ENCODE measurements at regions not wholly inside any gene's neighbourhood (a gene's known extent, or its start where the extent isn't known, plus 50 kb on each side); places are given as distances from the start of the nearest gene placed in this dataset.
"Not testable (repeated sequence)": the region's sequence is repeated elsewhere in the genome, so short reads cannot be mapped to it uniquely, and the experiment has no call there.

DNA sequence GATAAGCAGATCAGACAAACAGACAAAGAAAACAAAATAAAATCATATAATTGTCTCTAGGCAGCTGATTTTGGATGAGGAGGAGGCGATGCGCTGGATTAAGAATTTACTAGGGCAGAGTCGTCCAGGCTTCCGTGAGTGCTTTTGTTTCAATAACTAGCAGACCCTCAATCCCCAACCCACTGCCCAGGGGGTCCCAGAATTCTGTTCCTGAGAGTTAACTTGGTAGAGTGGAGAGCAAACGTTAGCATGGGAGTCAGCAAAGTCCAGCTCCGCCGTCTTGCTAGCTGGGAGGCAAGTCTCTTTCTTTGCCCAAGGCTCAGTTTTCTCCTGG lies 95.5 kb upstream of the TBX5 start:
- no peak for DNase-seq (ENCODE audit: low spot score)

DNA sequence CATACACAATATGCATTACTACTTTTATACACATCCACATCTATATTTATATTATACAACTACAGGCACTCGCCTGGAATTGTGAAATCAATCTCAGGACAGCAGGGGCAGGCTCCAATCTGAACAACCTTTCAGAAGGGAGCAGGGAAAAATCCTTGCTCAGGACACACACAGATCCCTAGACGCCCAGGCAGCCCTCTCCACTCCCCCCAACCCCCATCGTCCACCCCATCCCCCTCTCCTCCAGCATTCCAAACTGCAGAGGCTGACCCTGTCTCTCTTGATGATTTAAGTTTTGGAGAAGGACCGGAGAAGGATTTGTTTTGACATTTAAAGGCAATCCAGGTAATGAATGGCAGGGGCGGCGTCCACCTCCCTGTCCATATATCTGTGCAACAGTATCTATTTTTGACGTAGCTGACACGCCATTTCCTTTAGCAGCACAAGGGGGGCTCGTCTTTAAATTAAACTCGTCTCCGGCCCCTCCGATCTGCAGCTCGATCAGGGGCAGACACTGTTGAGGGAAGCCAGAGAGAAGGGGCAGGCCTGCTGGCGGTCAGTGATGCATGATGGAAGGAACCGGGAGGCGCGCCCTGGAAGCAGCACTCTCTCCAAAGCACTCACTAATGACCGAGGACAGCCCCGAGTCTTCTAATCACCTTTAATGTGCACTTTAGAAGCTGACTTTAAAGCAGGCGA lies 95.0 kb upstream of the TBX5 start:
- no peak for DNase-seq (ENCODE audit: low spot score)

DNA sequence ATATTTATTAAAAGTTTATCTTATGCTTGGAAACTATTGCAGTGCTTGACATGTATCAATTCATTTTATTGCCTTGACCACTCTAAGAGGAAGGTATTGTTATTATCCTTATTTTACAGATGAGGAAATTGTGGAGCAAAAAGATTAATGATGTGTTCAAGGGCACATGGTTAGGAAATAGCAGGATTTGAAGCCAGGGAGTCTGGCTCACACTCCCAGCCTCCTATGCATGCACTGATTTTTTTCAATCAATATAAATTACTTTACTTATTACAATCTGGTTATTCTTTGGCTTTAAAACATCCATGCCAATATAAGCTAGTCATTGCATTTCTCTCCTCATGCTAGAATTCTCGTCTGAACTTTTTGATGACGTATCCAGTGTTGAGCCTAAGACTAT lies 94.2 kb upstream of the TBX5 start:
- DNase-seq (ENCODE audit: low spot score): no peak

DNA sequence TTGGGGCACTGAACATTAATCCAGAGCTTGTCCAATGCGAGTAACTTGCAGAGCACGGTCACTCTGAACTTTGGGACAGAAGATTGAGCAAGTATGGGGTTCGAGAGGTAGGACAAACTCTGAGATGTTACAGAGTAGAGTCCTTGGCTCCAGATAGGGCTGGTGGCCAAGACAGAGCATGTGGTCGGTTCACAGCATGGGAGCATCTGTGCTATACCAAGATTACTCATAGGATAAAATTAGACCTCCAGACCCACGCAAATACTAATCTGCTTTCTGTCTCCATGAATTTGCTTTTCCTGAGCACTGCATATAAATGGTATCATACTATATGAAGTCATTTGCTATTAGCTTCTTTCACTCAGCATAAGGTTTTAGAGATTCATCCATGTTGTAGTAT lies 93.4 kb upstream of the TBX5 start:
- no peak for DNase-seq (ENCODE audit: low spot score)

DNA sequence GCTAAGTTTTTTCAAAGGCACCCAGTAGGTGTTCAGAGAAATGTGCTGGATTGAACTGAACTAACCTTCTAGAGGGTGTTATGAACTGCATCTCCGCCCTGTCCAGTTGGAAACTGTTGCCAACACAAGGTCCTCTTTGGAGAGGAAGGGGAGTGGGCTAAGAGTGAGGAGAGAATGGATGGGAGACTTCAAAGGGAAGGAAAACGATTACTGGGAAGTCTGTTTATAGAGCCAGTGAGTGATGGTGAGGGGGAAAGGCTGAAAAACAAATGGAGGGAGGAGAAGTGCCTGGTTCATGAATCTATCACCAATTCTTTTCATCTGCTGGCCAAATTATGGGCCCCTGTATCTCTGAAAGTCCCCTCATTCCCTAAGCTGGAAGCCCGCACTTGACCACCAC lies 86.0 kb upstream of the TBX5 start:
- DNase-seq (ENCODE audit: low spot score): no peak

DNA sequence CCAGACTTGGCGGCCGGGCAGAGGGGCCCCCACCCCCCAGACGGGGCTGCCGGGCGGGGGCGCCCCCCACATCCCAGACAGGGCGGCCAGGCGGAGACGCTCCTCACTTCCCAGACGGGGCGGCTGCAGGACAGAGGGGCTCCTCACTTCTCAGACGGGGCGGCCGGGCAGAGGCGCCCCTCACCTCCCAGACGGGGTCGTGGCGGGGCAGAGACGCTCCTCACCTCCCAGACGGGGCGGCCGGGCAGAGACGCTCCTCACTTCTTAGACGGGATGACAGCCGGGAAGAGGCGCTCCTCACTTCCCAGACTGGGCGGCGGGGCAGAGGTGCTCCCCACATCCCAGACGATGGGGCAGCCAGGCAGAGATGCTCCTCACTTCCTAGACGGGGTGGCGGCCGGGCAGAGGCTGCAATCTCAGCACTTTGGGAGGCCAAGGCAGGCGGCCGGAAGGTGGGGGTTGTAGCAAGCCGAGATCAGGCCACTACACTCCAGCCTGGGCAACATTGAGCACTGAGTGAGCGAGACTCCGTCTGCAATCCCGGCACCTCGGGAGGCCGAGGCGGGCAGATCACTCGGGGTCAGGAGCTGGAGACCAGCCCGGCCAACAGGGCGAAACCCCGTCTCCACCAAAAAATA lies 79.0 kb upstream of the TBX5 start:
- DNase-seq (ENCODE audit: low spot score): not testable (repeated sequence)

DNA sequence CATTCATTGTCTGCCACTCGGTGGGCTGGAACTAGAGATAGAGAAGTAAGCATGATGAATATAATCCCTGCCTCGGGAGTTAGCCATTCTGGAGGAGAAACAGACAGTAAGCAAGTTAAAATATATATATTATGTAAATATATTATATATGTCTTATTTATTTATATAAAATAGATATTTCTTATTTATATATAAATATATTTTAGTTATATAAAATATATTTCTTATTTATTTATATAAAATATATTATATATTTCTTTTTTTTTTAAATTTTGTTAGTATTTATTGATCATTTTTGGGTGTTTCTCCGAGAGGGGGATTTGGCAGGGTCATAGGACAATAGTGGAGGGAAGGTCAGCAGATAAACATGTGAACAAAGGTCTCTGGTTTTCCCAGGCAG lies 78.1 kb upstream of the TBX5 start:
- no peak for DNase-seq (ENCODE audit: low spot score)

DNA sequence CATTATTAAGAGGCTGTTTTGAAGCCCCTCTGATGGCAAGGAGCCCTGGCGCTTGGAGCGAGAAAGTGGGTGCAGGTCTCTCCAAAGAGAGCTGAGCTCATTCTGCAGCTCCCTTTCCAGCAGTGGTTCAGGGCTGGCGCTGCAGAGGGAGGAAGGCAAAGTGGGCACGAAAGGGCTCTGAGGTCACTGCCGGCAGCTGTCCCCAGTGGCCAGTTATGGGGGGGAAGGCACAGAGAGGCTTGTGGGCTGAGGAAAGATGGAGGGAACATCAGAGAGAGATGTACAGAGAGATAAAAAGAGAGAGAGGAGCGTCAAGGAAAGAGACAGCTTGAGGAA lies 75.2 kb upstream of the TBX5 start:
- no peak for DNase-seq (ENCODE audit: low spot score)

DNA sequence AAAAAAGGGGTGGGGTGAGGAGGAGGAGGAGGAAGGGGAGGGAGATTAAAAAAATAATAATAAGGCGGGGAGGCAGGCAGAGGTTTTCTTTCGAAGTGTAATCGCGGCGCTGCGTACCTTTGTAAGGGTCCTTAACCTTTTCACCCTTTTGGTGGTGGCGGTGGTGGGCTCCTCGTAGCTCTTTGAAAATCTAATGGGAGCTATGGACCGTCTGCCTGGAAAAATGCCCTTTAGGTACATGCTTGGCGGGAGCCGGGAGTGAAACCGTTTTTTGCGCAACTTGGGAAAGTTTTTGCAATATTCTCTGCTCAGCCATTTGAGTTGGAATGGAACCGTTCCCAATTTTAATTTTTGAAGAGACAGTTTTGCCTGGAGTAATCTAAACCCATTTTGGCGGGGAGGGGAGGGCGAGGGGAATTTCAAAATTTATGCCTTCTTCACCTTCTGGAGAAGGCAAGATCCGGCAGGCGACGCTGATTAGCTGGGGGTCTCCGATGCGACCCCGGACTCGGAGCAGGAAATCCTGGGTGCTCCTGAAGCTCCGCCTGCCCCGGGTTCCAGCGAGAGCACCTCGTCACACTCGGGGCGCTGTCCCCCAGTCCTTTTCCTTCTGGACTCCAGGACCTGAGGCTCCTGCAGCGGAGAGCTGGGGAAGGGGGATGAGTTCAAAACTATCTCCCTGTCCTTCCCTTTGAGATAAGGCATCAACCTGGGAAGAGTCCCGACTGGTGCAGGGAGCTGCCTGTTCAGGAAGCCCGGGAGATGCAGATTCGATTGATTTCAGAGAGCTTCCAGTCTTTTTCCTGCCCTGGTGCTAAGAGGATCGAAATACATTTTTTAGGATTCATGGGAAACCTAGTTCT lies 74.6 kb upstream of the TBX5 start:
- no peak for DNase-seq (ENCODE audit: low spot score)

DNA sequence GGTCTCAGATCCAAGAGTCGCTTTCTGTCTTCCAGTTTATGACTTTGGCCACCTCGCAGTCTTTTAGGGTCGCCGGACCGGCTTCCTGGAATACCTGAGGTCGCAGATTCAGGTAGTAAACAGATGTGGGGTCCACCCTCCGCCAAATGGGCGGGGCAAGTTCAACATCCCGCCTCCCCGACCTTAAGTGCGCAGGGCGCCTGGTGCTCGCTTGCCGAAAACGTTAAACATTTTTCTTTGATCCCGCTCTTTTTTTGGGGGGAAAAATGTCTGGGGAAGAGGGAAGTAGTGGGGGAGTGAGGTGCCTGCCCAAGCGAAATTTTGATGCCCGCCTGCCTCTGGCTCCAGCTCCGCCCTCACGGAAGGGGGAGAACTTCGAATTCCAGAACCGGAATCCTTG lies 73.9 kb upstream of the TBX5 start:
- no peak for DNase-seq (ENCODE audit: low spot score)

DNA sequence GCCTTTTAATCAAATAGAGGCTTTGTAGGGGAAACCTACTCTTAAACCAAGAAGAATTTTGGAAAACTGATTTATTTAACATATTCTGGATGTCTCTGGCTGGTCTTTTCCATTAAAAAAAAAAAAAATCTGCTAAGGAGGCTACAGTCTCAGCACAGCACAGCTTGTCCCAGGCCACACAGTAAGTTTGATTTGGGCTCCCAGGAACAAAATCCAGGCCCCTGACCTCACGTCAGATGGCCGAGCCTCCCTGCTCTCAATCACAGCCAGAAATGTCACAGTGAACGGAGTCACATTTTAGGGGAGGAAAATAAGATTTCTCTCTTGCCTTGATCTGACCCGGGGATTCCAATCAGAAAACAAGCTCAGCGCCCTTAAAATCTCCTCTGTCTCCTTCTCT lies 72.9 kb upstream of the TBX5 start:
- DNase-seq (ENCODE audit: low spot score): no peak

DNA sequence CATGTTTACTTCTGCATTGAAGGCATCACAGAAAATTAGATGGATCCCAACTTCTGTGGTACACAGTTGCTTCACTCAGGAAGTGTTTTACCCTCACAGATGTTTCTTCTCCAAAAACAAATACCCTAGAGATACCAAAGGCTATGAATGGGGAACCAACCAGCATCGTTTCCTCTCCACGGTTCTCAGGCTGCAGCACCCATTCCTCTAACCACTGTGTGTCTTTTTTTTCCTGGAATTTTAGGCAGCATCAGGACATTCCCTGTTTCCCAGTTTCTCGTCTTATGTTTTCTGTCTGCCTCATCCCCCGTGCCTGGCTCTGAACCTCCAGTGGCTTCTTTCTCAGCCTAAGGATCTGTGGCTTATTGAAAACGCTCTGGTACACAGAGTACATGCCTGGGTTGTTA lies 72.0 kb upstream of the TBX5 start:
- no peak for DNase-seq (ENCODE audit: low spot score)

DNA sequence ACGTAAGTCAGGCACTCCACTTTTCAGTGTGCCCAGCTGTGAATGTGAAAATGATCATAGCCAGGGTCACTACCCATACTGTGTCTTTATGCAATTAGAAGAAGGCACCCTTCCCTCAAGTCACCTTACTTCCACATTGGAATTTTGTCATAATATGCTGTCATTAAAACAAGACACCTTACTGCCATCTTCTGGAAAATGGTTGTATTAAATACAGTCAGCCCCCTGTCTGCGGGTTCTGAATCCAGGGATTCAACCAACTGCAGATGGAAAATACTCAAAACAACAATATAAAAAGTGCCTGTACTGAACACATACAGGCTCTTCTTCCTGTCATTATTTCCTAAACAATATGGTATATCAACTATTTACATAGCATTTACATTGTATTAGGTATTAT lies 70.2 kb upstream of the TBX5 start:
- peak; percentile 34 for DNase-seq (ENCODE audit: low spot score)

DNA sequence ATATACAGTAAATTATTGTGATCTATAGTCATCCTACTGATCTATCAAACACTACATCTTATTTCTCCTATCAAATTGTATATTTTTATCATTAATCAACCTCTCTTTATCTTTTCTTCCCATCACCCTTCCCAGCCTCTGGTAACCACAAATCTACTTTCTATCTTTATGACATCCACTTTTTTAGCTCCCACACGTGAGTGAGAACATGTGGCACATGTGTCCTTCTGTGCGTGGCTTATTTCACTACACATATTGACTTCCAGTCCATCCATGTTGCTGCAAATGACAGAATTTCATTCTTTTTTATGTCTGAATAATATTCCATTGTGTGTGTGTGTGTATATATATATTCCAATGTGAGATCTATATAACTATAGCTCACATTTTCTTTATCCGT lies 67.8 kb upstream of the TBX5 start:
- DNase-seq (ENCODE audit: low spot score): no peak

DNA sequence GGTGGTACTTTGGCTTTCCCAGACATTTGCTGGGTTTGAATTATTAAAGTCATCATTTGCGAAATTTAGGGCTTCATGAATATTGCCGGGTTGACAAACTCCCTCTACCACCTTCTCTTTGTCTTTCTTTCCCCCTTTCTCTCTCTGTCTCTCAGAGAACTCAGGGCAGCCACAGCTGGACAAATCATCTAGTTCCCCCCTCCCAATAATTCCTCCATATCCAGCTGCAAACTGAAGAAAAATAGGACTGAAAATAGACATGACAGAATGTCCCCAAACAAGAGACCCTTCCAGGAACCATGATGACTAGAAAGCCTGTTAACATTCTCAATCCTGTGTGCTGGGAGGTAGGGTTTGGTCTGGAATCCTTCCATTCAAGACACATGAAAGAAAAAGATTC lies 67.1 kb upstream of the TBX5 start:
- DNase-seq (ENCODE audit: low spot score): no peak

DNA sequence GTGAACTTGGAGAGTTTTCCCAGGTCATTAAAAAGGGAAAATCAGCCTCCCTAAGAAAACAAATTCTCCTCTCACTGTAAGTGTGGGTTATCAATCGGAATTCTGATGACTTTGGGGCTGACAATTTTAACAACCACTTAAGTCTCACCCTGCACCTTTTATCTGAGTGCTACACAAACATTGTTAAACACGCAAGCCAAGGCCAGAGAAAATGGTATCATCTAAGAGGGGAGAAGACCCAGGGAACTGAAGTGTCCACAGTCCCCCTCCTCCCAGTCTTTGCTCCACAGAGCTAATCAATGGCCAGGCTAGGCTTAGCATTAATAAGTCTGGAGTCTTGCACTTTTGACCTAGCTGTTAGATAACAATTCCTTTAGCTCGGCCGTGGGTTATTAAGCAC lies 51.7 kb upstream of the TBX5 start:
- no peak for DNase-seq (ENCODE audit: low spot score)

All from kidney tubule cell (primary cell).